Neural progenitor cell (in vitro differentiated cells): ENCODE measurements at regions not wholly inside any gene's neighbourhood (a gene's known extent, or its start where the extent isn't known, plus 50 kb on each side); places are given as distances from the start of the nearest gene placed in this dataset.
A peak's percentile ranks its signal among the peaks of the same experiment; 100 is the strongest.

Source experiments
- DNase-seq: peaks from one replicate; pipeline ENCODE4 v3.0.0-alpha.2; 2016; ENCODE audit warnings: low spot score
- H2AFZ ChIP-seq: fragments of 200-600 bp; sonication (generic); replicated peaks from 2 replicates; pipeline ENCODE4 v1.6.1; 2016; ENCODE audit warnings: antibody characterized with exemption
- H3F3A ChIP-seq: fragments of 200-600 bp; sonication (generic); 2 replicates; pipeline ENCODE4 v1.6.1; 2016; ENCODE audit warnings: antibody characterized with exemption, low read depth
- H3K27ac ChIP-seq: fragments of 200-600 bp; sonication (generic); 2 replicates; pipeline ENCODE4 v1.5.1; 2016; ENCODE audit warnings: mild to moderate bottlenecking
- H3K27me3 ChIP-seq: fragments of 200-600 bp; sonication (generic); 2 replicates; pipeline ENCODE4 v1.6.1; 2016; ENCODE audit warnings: mild to moderate bottlenecking, moderate library complexity
- H3K36me3 ChIP-seq: fragments of 200-600 bp; sonication (generic); 2 replicates; pipeline ENCODE4 v1.5.1; 2016
- H3K4me1 ChIP-seq: fragments of 200-600 bp; sonication (generic); 2 replicates; pipeline ENCODE4 v1.6.1; 2016; ENCODE audit warnings: mixed run types
- H3K4me2 ChIP-seq: fragments of 200-600 bp; sonication (generic); 2 replicates; pipeline ENCODE4 v1.6.1; 2016
- H3K4me3 ChIP-seq: fragments of 200-600 bp; sonication (generic); 2 replicates; pipeline ENCODE4 v1.5.1; 2016
- H3K79me2 ChIP-seq: fragments of 200-600 bp; sonication (generic); 2 replicates; pipeline ENCODE4 v1.6.1; 2016; ENCODE audit warnings: low read depth
- H3K9ac ChIP-seq: fragments of 200-600 bp; sonication (generic); 2 replicates; pipeline ENCODE4 v1.6.1; 2016
- H3K9me3 ChIP-seq: fragments of 200-600 bp; sonication (generic); 2 replicates; pipeline ENCODE4 v1.5.1; 2016; ENCODE audit warnings: low read depth
- H4K20me1 ChIP-seq: fragments of 200-600 bp; sonication (generic); 2 replicates; pipeline ENCODE4 v1.6.1; 2016; ENCODE audit warnings: low read depth
- H3K27ac Mint-ChIP-seq: 3 replicates; pipeline ENCODE4 v1.8.0; 2021; ENCODE audit warnings: mixed read lengths
- H3K27me3 Mint-ChIP-seq: 2 replicates; pipeline ENCODE4 v1.8.0; 2022; ENCODE audit warnings: low read depth, mild to moderate bottlenecking, inconsistent platforms, moderate library complexity, mixed read lengths; ENCODE audit not compliant: insufficient read depth
- H3K36me3 Mint-ChIP-seq: 3 replicates; pipeline ENCODE4 v1.8.0; 2021; ENCODE audit warnings: mixed read lengths
- H3K4me1 Mint-ChIP-seq: 3 replicates; pipeline ENCODE4 v1.8.0; 2021; ENCODE audit warnings: mixed read lengths
- H3K4me3 Mint-ChIP-seq: 3 replicates; pipeline ENCODE4 v1.8.0; 2021; ENCODE audit warnings: mild to moderate bottlenecking, moderate library complexity, mixed read lengths
- H3K9me3 Mint-ChIP-seq: 3 replicates; pipeline ENCODE4 v1.8.0; 2020; ENCODE audit warnings: mixed read lengths
- EZH2 ChIP-seq: fragments of 200-600 bp; sonication (generic); IDR thresholded peaks from 2 replicates; pipeline ENCODE4 v1.6.1; 2017; ENCODE audit warnings: antibody characterized with exemption, mild to moderate bottlenecking, moderate library complexity
- EZH2phosphoT487 ChIP-seq: fragments of 200-600 bp; sonication (generic); IDR thresholded peaks from 2 replicates; pipeline ENCODE4 v1.6.1; 2017; ENCODE audit warnings: antibody characterized with exemption
- TF ChIP-seq, protein P1 (sequence below): fragments of 200-600 bp; sonication (generic); IDR thresholded peaks from 2 replicates; pipeline ENCODE4 v1.5.1; 2017; ENCODE audit warnings: antibody characterized with exemption, mild to moderate bottlenecking

DNA sequence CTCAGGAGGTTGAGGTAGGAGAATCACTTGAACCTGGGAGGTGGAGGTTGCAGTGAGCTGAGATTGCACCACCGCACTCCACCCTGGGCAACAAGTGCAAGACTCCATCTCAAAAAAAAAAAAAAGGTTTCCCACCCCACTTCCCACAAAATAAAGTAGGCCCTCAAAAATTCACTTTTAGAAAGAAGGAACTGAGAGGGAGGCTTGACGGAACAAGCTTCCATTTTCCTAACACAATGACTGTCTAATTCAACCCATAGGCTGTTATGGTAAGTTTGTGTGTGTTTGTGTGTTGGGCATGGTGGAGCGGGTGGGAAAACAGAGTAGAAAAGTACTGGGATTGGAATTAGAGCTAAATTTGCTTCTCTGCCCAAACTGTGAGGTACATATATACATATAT, 98.4 kb upstream of the MAN1A1 start:
- H3K4me2 ChIP-seq = no peak overlapping the region
- H3K79me2 ChIP-seq = no peaks in the 10 kb centered on the region
- no peak overlapping the region for H3K9ac ChIP-seq
- H3K4me1 ChIP-seq = no peaks in the 10 kb centered on the region
- no peak overlapping the region for H2AFZ ChIP-seq
- no peak for DNase-seq
- no peak overlapping the region for H3K4me3 ChIP-seq
- H3F3A ChIP-seq = no peaks in the 10 kb centered on the region
- H3K27ac ChIP-seq = no peak overlapping the region
- Mint-ChIP-seq H3K27ac (no peak overlapping the region), H3K4me3 (no peak overlapping the region), H3K27me3 (no peaks in the 10 kb centered on the region), H3K36me3 (no peaks in the 10 kb centered on the region), H3K4me1 (peaks cover 15% of the 10 kb centered on the region), H3K9me3 (peaks cover 3% of the 10 kb centered on the region)
- no peaks in the 10 kb centered on the region for H4K20me1 ChIP-seq
- H3K9me3 ChIP-seq = no peaks in the 10 kb centered on the region
- no peaks in the 10 kb centered on the region for H3K27me3 ChIP-seq
- H3K36me3 ChIP-seq = no peaks in the 10 kb centered on the region
- TF ChIP-seq EZH2phosphoT487 (no peak), EZH2 (no peak)
- TF ChIP-seq, protein P1, sequence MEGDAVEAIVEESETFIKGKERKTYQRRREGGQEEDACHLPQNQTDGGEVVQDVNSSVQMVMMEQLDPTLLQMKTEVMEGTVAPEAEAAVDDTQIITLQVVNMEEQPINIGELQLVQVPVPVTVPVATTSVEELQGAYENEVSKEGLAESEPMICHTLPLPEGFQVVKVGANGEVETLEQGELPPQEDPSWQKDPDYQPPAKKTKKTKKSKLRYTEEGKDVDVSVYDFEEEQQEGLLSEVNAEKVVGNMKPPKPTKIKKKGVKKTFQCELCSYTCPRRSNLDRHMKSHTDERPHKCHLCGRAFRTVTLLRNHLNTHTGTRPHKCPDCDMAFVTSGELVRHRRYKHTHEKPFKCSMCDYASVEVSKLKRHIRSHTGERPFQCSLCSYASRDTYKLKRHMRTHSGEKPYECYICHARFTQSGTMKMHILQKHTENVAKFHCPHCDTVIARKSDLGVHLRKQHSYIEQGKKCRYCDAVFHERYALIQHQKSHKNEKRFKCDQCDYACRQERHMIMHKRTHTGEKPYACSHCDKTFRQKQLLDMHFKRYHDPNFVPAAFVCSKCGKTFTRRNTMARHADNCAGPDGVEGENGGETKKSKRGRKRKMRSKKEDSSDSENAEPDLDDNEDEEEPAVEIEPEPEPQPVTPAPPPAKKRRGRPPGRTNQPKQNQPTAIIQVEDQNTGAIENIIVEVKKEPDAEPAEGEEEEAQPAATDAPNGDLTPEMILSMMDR = no peak

DNA sequence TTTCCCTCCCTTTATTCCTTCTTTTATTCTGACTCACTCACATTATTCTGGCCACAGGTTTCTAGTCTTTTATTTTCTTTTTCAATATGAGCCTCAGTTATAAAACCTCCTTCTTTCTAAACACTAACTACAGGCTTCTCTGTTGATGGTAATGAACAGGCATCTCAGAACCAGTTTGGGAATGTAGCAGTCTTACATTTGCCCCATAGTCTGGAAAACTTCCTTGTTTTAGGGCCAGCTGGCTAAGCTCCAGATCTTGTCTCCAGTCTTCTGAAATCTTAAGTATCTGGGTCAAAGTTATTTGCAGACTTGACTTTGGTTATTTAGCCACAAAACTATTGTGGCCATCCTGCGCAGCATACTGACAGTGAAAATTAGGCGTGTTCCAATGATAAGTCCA, 97.0 kb upstream of the MAN1A1 start:
- no peak for DNase-seq
- H3K36me3 ChIP-seq = no peaks in the 10 kb centered on the region
- TF ChIP-seq, protein P1 = no peak
- TF ChIP-seq EZH2phosphoT487 (no peak), EZH2 (no peak)
- Mint-ChIP-seq H3K27me3 (no peaks in the 10 kb centered on the region), H3K27ac (peak overlapping the region; percentile 8), H3K9me3 (peaks cover 8% of the 10 kb centered on the region), H3K36me3 (no peaks in the 10 kb centered on the region), H3K4me3 (no peak overlapping the region), H3K4me1 (peaks cover 15% of the 10 kb centered on the region)
- H3K4me3 ChIP-seq = no peak overlapping the region
- no peak overlapping the region for H3K4me2 ChIP-seq
- H2AFZ ChIP-seq = no peak overlapping the region
- H3F3A ChIP-seq = no peaks in the 10 kb centered on the region
- H3K9me3 ChIP-seq = no peaks in the 10 kb centered on the region
- H3K4me1 ChIP-seq = no peaks in the 10 kb centered on the region
- H3K27ac ChIP-seq = no peak overlapping the region
- H4K20me1 ChIP-seq = no peaks in the 10 kb centered on the region
- no peaks in the 10 kb centered on the region for H3K79me2 ChIP-seq
- H3K9ac ChIP-seq = no peak overlapping the region
- no peaks in the 10 kb centered on the region for H3K27me3 ChIP-seq

GRCh38 chr6:119446115-119446554, 96.6 kb upstream of the MAN1A1 start:
- Histone ChIP-seq H2AFZ (no peak overlapping the region), H3K27me3 (no peaks in the 10 kb centered on the region), H3K4me1 (no peaks in the 10 kb centered on the region), H3K4me2 (no peak overlapping the region), H3K9ac (no peak overlapping the region), H3K36me3 (no peaks in the 10 kb centered on the region), H3K9me3 (no peaks in the 10 kb centered on the region), H3K79me2 (no peaks in the 10 kb centered on the region), H3K27ac (no peak overlapping the region), H4K20me1 (no peaks in the 10 kb centered on the region), H3K4me3 (no peak overlapping the region), H3F3A (no peaks in the 10 kb centered on the region)
- Mint-ChIP-seq H3K4me3 (no peak overlapping the region), H3K36me3 (no peaks in the 10 kb centered on the region), H3K27ac (peak overlapping the region; percentile 64), H3K4me1 (peaks cover 15% of the 10 kb centered on the region), H3K9me3 (peaks cover 8% of the 10 kb centered on the region), H3K27me3 (no peaks in the 10 kb centered on the region)
- TF ChIP-seq EZH2 = no peak
- no peak for DNase-seq

- no peaks in the 10 kb centered on the region for H3K36me3 Mint-ChIP-seq
- Histone ChIP-seq H2AFZ (no peak overlapping the region), H4K20me1 (no peaks in the 10 kb centered on the region), H3K79me2 (no peaks in the 10 kb centered on the region), H3K4me3 (no peak overlapping the region), H3K27me3 (no peaks in the 10 kb centered on the region), H3K4me1 (no peaks in the 10 kb centered on the region), H3K4me2 (no peak overlapping the region), H3K9ac (no peak overlapping the region), H3F3A (no peaks in the 10 kb centered on the region), H3K9me3 (no peaks in the 10 kb centered on the region), H3K36me3 (no peaks in the 10 kb centered on the region), H3K27ac (no peak overlapping the region)
- peaks cover 15% of the 10 kb centered on the region for H3K4me1 Mint-ChIP-seq
- no peak for DNase-seq
- peaks cover 8% of the 10 kb centered on the region for H3K9me3 Mint-ChIP-seq
- TF ChIP-seq EZH2 (no peak), EZH2phosphoT487 (no peak)
- TF ChIP-seq, protein P1 = no peak
- no peaks in the 10 kb centered on the region for H3K27me3 Mint-ChIP-seq
- H3K4me3 Mint-ChIP-seq = no peak overlapping the region
- peak overlapping the region; percentile 64 for H3K27ac Mint-ChIP-seq
Measured at GRCh38 chr6:119445666-119446065, 96.1 kb upstream of the MAN1A1 start.
